ENCODE measurements at regions not wholly inside any gene's neighbourhood (a gene's known extent, or its start where the extent isn't known, plus 50 kb on each side); places are given as distances from the start of the nearest gene placed in this dataset.

- H3K9me3 Mint-ChIP-seq (ENCODE audit: insufficient read depth): no peaks in the 10 kb centered on the region
- H3K4me1 ChIP-seq (ENCODE audit: control insufficient read depth in 2 of 2, insufficient read depth in 2 of 2, low read length in 2 of 2): no peaks in the 10 kb centered on the region
- no peak overlapping the region for H3K9ac ChIP-seq (ENCODE audit: low read length)
- ChIA-PET POLR2A (no interaction called here), CTCF (no interaction called here)
- H3K79me2 ChIP-seq (ENCODE audit: control insufficient read depth, insufficient read depth, low read length): no peaks in the 10 kb centered on the region
- no peak overlapping the region for H3K27ac ChIP-seq (ENCODE audit: low read length in 2 of 2)
- H4K20me1 ChIP-seq (ENCODE audit: control insufficient read depth, insufficient read depth, low read length, poor library complexity, severe bottlenecking): no peaks in the 10 kb centered on the region
- H2AFZ ChIP-seq (ENCODE audit: insufficient read depth, low read depth, low read length, poor library complexity, severe bottlenecking): no peak overlapping the region
- no peak overlapping the region for H3K27ac Mint-ChIP-seq
- intact Hi-C loops (cut with micrococcal nuclease): no loop called here
- H3K36me3 ChIP-seq (replicated peaks in 1 of 2; ENCODE audit: control extremely low read depth in 1 of 2, control insufficient read depth in 1 of 2, extremely low read depth in 1 of 2, insufficient read depth in 2 of 2, low read length in 1 of 2): no peaks in the 10 kb centered on the region
- H3K4me3 Mint-ChIP-seq: no peak overlapping the region
- TF ChIP-seq EZH2 (IDR thresholded peaks at IDR 0.05; ENCODE audit: borderline replicate concordance, insufficient read depth, low read depth, low read length, poor library complexity, severe bottlenecking): no peak
- TF ChIP-seq CTCF (IDR thresholded peaks at IDR 0.05): no peak
- no peaks in the 10 kb centered on the region for H3K27me3 Mint-ChIP-seq
- no peak overlapping the region for H3K4me2 ChIP-seq (replicated peaks; ENCODE audit: low read depth, low read length, poor library complexity, severe bottlenecking)
- no CpG with 5 or more reads among the region's 1 CpG for WGBS (ENCODE audit: insufficient coverage)
- ATAC-seq (ENCODE audit: low read depth): no peak
- no peaks in the 10 kb centered on the region for H3K9me3 ChIP-seq (ENCODE audit: control extremely low read depth in 1 of 3, control insufficient read depth in 2 of 3, insufficient read depth in 1 of 3, low read length in 2 of 3)
- H3K4me1 Mint-ChIP-seq: peaks cover 12% of the 10 kb centered on the region
- H3K27me3 ChIP-seq (replicated peaks in 1 of 4; ENCODE audit: control extremely low read depth in 1 of 4, control insufficient read depth in 3 of 4, insufficient read depth in 4 of 4, low read length in 3 of 4): no peaks in the 10 kb centered on the region
- no peak overlapping the region for H3K4me3 ChIP-seq (ENCODE audit: control extremely low read depth in 1 of 5, extremely low read depth in 1 of 5, insufficient read depth in 1 of 5, low read depth in 2 of 5, low read length in 4 of 5)
- DNase-seq: no peak
Observed at GRCh38 chr21:30981403-30981802, 56.9 kb downstream of the KRTAP19-8 start.

GRCh38 chr21:30979054-30979453, 59.2 kb downstream of the KRTAP19-8 start:
- peak overlapping the region; percentile 20 for H3K4me2 ChIP-seq (replicated peaks; ENCODE audit: low read depth, low read length, poor library complexity, severe bottlenecking)
- no peaks in the 10 kb centered on the region for H3K4me1 ChIP-seq (ENCODE audit: control insufficient read depth in 2 of 2, insufficient read depth in 2 of 2, low read length in 2 of 2)
- no CpG with 5 or more reads among the region's 1 CpG for WGBS (ENCODE audit: insufficient coverage)
- H3K36me3 ChIP-seq (replicated peaks in 1 of 2; ENCODE audit: control extremely low read depth in 1 of 2, control insufficient read depth in 1 of 2, extremely low read depth in 1 of 2, insufficient read depth in 2 of 2, low read length in 1 of 2): no peaks in the 10 kb centered on the region
- H4K20me1 ChIP-seq (ENCODE audit: control insufficient read depth, insufficient read depth, low read length, poor library complexity, severe bottlenecking): no peaks in the 10 kb centered on the region
- no peak for DNase-seq
- Mint-ChIP-seq H3K27ac (no peak overlapping the region), H3K4me1 (peaks cover 12% of the 10 kb centered on the region), H3K9me3 (ENCODE audit: insufficient read depth) (no peaks in the 10 kb centered on the region), H3K4me3 (peak overlapping the region; percentile 6), H3K27me3 (no peaks in the 10 kb centered on the region)
- H3K27ac ChIP-seq (ENCODE audit: low read length in 2 of 2): no peak overlapping the region
- H3K27me3 ChIP-seq (replicated peaks in 1 of 4; ENCODE audit: control extremely low read depth in 1 of 4, control insufficient read depth in 3 of 4, insufficient read depth in 4 of 4, low read length in 3 of 4): no peaks in the 10 kb centered on the region
- H2AFZ ChIP-seq (ENCODE audit: insufficient read depth, low read depth, low read length, poor library complexity, severe bottlenecking): peak overlapping the region; percentile 61
- intact Hi-C loops (cut with micrococcal nuclease): no loop called here
- ChIA-PET POLR2A (no interaction called here), CTCF (no interaction called here)
- TF ChIP-seq EZH2 (IDR thresholded peaks at IDR 0.05; ENCODE audit: borderline replicate concordance, insufficient read depth, low read depth, low read length, poor library complexity, severe bottlenecking): no peak
- no peak for TF ChIP-seq CTCF (IDR thresholded peaks at IDR 0.05)
- ATAC-seq (ENCODE audit: low read depth): no peak
- H3K4me3 ChIP-seq (ENCODE audit: control extremely low read depth in 1 of 5, extremely low read depth in 1 of 5, insufficient read depth in 1 of 5, low read depth in 2 of 5, low read length in 4 of 5): no peak overlapping the region
- H3K9me3 ChIP-seq (ENCODE audit: control extremely low read depth in 1 of 3, control insufficient read depth in 2 of 3, insufficient read depth in 1 of 3, low read length in 2 of 3): no peaks in the 10 kb centered on the region
- H3K9ac ChIP-seq (ENCODE audit: low read length): no peak overlapping the region
- no peaks in the 10 kb centered on the region for H3K79me2 ChIP-seq (ENCODE audit: control insufficient read depth, insufficient read depth, low read length)
